EH (cell line): ENCODE measurements at regions not wholly inside any gene's neighbourhood (a gene's known extent, or its start where the extent isn't known, plus 50 kb on each side); places are given as distances from the start of the nearest gene placed in this dataset.
"Not testable (repeated sequence)": the region's sequence is repeated elsewhere in the genome, so short reads cannot be mapped to it uniquely, and the experiment has no call there.

ENCODE experiments used
- DNase-seq: peaks from one replicate; pipeline ENCODE4 v3.0.0-alpha.2; 2015; ENCODE audit warnings: low read depth

DNA sequence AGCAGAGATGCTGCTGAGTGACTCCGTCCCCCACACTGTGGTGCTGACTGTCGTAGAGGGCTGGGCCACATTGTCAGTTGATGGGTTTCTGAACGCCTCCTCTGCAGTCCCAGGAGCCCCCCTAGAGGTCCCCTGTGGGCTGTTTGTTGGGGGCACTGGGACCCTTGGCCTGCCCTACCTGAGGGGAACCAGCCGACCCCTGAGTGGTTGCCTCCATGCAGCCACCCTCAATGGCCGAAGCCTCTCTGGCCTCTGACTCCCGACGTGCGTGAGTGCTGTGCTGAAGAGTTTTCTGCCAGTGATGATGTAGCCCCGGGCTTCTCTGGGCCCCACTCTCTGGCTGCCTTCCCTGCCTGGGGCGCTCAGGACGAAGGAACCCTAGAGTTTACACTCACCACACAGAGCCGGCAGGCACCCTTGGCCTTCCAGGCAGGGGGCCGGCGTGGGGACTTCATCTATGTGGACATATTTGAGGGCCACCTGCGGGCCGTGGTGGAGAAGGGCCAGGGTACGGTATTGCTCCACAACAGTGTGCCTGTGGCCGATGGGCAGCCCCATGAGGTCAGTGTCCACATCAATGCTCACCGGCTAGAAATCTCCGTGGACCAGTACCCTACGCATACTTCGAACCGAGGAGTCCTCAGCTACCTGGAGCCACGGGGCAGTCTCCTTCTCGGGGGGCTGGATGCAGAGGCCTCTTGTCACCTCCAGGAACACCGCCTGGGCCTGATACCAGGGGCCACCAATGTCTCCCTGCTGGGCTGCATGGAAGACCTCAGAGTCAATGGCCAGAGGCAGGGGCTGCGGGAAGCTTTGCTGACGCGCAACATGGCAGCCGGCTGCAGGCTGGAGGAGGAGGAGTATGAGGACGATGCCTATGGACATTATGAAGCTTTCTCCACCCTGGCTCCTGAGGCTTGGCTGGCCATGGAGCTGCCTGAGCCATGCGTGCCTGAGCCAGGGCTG, 181.1 kb downstream of the TBC1D2B start:
- DNase-seq: not testable (repeated sequence)

DNA sequence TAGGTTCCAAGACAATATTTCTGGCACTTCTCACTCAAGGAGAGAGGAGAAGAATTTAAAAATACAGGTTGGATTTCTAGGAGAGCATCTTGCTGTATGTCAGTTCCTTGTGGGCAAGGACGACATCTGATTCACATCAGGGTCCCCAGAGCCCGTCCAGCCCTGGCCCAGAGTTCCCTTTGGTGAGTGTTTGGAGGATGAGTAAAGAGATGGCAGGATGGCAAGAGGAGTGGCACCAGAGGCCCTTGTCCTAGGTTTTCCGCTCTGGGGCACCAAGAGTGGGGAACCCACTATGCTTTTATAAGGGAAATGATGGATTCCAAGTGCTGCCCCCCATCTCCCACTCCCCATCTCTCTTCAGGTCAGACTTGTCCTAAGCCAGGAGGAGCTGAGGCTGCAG, 181.8 kb downstream of the TBC1D2B start:
- DNase-seq: no peak

DNA sequence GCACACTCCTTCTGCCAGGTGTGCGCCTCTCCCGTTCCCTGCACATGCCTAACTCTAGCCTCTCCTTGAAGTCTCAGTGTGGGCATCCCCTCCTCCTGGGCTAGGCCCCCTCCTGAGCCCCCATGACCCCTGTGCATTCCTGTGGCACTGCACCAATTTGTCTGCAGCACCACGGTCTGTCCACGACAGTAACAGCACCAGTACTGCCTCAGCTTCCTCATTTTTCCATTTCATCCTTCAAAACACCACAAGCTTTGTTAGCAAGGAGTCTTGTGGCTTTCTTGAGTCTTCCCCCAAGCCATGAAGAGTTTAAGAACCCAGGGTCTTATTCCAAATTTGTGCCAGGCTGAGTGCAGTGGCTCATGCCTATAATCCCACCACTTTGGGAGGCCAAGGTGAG, 182.4 kb downstream of the TBC1D2B start:
- DNase-seq: not testable (repeated sequence)

DNA sequence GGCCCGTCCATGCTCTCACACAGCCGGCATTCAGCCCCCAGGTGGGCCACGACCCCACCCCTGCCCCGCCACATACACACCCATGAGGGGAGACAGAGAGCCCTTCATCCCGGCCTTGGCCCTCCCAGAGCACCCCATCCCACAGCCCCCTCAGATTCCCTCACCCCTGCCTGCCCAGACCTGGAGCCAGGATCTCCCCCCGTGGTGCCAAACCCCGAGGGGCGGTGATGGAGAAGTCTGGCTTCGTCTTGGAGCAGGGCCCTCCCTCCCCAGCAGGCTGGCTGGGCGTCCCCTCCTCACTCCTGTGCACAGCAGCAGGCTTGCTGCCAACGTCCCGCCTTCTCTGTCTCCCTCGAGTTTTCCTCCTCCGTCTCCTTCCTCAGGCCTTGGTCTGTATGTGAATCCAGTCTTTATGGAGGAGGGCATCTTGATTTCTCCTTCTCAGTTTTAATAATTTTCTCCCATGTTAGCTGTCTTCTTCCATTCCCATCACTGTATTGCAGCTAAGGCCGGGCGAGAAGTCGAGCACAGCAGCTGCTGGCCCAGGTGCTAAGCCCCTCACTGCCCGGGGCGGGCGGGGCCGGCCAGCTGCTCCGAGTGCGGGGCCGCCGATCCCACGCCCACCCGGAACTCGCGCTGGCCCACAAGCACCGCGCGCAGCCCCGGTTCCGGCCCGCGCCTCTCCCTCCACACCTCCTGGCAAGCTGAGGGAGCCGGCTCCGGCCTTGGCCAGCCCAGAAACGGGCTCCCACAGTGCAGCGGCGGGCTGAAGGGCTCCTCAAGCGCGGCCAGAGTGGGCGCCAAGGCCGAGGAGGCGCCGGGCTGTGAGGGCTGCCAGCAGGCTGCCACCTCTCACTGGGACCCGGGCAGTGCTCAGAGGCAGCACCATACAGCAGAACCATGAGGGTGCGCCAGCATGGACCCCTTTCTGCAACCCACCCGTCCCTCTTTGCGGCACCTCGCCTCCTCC, 183.6 kb downstream of the TBC1D2B start:
- not testable (repeated sequence) for DNase-seq

DNA sequence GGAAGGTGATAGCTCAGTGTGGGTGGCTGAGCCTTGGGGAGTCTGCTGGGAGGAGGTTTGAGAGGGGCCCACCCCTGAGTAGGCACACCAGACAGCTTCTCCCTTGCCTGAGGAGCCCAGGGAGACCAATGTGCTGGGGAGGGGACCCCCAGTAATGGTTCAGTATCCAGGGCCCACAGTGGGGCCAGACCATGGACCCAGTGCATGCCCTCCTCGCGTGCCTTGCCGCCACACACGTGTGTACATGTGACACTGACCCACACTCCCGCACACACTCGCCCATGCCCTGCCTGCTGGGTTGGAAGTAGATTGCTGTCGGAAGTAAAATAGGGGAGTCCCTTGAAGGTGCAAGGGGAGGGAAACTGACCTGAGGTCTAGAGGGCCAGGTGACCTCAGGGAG, 184.3 kb downstream of the TBC1D2B start:
- not testable (repeated sequence) for DNase-seq

DNA sequence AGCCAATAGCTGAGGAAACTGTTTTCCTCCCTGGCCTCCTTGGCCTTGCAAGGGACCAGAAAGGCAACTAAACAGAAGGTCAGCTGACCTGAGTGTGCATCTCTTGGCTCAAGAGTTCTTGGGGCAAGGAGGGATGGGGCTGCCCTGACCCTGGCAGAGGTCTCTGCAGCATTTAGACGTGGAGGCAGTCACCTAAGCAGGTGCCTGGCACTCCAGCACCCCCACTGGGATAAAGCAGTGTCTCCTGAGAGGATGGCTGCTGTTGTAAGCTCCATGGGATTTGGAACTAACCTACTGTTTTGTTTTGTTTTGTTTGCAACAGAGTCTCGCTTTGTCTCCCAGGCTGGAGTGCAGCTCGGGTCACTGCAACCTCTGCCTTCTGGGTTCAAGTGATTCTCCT, 185.2 kb downstream of the TBC1D2B start:
- DNase-seq: no peak

DNA sequence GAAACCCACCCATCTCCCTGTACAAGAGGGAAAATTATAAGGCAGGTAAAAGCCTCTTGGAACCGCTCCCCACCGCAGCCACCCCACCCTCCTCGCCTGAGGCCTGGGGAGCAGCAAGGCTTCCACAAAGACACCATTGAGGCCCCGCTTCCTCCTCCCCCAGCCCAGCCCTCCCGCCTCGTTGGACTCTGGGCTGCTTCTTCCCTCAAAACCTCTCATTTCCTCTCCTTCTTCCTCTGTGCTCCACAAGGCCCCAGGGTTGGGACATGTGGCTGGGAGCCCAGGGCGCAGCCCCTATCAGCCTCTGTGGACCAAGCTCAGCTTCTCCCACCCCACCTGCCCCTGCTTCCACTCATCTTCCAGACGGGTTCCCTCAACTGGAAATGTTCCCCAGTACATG, 185.6 kb downstream of the TBC1D2B start:
- DNase-seq: not testable (repeated sequence)

DNA sequence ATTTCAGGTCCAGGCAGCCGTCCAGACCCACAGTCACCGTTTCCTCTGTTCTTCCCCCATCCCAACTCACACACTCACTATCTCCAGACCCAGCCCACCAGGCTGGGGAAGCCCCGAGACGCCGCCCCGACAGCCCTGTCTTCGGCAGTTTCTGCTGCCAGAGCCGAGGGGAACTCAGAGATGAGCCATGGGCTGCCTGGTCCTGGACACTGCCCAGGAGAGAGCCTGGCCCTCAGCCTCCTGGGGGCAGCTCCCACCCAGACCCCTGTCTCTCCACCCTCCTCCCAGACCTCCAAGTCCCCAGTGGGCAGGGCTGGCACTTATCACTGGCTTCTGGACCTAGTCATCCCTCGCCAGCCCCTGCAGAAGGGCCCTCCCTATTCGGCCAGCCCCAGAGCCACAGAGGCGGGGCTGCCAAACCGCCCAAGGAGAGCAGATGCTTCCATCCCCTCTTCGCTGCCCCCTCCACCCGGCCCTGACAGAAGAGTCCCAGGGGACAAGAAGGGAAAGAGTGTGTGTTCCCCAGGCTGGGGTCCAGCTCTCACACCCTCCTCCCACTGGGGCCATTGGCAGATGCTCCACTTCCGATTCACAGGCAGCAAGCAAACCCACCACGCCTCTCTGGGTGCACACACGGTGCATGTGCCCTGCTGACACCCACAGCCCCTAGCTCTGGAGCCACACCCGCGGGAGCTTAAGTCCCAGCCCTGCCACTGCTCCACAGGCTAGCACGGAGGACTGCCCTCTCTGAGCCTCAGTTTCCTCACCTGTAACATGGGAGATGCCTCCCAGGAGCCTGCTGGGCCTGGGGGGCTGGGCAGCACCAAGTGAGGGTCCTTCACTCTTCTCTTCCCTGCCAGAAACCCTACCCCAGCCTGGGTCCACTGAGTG, 186.4 kb downstream of the TBC1D2B start:
- peak; percentile 64 for DNase-seq

DNA sequence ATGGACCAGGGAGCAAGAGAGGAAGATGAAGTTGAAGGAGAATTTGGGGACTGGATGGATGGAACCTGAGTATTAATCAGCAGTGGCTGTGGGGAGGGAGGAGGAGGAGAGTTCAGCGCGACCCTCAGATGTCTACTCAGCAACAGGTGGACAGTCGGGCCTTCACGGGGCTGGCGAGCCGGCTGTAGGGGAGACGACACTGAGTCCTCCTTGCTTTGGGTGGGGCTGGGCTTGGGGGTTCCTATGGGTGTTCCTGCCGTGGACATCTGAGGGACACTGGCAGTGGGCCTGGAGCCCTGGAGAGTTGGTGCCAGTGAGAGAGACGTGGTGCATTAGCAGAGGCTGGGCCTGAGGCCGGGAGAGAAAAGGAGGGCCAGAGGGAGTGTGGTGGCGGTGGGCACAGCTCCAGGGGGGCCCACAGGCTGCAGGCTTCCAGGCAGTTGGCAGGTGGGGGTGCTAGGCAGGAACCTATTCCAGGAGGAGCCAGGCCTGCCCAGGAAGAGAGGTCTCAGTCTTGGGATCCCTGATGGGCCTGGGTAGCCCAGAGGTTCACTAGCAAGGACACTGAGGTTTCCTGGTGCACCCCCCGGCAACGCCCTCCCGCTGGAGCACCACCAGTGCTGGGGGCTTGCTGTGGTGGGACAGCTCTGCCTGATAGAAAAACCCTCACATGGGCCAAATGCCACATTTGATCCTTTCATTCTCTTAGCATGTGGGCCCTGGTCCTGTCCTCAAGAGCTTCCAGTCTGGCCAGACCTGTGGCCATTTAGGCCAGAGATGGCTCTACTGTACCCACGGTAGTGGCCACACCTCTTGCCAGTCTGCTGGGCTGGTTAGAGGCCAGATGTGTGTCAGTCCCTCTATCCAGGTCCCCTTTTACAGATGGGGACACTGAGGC, 187.4 kb downstream of the TBC1D2B start:
- DNase-seq: not testable (repeated sequence)

DNA sequence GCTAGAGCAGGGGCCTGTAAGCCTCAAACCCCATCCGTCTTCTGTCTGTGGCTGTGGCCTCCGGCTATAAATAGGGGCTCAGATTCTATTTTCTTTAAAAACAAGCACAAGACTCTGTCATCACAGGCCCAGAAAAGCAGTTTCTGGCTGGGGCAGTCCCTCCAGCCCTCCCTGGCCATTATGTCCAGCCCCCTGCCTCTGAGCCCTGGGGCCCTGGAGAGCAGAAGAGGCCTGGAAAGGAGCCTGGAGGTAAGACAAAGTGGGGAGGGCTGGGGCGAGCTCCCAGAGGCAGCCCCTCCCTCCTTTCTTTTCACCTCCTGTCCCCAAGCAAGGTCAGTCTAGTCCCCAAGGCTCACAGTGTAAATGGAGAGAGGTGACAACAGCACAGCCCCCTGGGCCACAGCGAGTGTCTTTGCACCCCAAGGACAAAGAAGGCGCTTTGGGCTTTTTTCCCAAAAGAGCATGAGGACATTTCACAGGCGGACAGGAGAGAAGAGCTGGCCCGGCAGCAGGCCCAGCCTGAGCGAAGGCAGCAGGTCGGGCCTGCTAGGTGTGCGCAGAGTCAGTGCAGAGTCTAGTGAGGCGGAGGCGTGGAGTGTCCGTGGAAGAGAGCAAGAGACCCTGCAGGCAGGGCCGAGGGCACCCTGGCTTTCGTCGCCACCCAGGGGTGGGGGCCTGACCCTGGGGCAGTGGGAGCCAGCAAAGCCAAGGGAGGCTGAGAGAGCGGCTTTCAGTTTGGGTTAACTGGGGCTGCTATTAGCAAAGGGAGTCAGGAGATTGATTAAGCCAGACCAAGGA, 188.3 kb downstream of the TBC1D2B start:
- peak; percentile 75 for DNase-seq

DNA sequence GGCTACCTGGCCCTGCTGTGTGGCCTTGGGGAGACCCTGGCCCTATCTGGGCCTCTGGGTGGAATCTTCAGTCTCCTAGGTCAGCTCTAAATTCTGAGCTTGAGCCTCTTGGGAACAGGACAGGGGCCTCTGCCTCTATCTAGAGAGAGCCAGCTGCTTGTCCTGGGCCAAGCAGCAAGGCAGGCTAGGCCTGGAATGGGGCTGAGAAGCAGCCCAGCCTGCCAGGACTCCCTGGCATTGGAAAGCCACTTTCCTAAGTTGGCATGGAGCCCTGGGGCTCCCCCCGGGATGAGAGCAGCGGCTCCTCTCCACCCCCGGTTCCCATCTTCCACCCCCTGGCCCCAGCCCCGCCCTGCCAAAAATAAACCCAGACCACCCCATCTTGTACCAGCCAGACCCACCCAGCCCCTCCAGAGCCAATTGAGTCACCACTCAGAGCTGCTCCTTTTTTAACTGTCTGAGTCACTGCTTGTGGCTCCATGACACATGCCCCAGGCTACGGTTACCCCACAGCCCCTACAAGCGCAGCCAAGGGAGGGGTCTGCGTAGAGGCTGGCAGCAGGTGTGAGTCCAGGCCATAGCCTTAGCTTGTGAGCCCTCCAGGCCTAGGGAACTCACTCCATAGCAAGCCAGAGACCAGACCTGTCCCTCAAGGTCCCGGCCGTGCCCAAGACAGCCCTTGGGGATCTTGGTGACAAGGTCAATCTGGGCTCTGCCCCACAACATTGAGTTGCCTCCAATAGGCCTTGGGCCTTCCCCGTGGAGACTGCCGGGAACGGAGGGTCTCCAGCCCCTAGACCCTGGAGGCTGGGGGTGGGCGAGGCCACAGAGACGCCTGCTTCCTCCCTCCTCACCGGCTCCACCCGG, 189.7 kb downstream of the TBC1D2B start:
- not testable (repeated sequence) for DNase-seq

DNA sequence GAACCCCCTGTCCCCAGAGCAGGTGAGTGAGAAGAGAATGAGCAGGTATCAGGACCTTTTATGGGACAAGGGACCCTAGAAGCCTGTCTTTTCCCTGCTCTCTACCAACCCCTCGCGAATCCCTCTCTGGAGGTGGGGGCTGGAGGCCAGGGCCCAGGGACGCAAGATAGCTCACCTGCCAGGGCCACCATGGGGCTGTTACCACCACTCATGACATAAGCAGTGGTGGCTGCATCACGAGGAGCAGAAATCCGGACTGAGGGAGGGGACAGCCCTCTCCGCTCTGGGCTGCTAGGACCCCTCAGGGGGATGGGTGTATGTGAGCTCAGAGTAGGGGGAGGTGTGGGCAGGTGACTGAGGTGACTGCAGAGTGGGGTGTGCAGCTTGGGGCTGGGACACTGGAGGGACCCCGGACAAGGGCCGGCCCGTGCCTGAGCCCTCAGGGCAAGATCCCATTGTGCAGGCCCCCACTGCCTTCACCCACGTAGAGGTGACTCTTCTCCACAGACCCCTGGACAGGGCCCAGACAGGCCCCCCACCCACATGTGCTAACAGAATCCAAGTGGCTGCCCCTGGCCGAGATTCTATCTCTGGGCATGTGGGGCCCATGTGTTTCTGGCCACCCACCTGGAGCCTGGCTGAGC, 190.6 kb downstream of the TBC1D2B start:
- no peak for DNase-seq

DNA sequence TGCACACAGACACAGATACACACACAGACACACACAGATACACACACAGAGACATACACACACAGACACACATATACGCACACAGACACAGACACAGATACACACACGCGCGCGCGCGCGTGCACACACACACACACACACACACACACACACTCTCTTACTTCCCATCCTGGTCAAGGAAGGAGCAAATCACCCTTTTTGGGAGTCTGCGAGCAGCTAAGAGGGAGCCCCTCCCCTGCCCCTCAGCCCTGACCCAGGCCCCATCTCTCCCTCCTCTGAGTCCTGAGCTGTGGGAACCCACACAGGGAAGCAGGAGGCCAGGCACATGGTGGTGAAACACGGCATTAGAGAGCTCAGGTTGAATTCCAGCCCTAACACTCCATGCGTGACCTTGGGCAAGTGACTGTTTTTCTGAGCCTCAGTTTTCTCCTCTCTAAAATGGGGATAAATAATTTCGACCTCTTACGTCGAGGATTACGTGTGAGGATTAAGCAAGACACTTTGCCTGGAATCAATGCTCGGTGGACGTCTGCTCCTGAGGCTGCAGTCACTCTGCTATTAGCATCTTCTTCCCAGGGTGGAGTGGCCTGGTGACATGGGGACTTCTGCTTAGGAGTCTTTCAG, 191.5 kb downstream of the TBC1D2B start:
- DNase-seq: not testable (repeated sequence)

DNA sequence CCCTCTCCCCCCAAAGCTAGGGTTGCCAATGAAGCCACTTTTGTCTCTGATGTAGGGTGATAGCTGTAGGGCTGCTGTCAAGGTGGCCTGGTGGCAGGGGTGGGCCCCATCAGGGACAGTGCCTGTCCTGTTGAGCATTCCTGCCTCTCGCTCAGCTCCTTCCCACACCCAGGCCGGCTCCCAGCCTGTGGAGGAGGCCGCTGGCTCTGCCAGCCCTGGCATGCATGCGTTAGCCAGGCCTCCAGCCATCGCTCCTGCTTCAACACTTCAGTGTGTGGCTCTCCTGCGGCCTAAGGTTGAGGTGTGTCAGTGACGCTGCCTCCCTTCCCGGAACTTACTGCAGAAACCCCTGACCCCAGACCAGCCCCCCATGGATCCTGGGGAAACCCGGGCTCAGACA, 194.5 kb downstream of the TBC1D2B start:
- DNase-seq: not testable (repeated sequence)

DNA sequence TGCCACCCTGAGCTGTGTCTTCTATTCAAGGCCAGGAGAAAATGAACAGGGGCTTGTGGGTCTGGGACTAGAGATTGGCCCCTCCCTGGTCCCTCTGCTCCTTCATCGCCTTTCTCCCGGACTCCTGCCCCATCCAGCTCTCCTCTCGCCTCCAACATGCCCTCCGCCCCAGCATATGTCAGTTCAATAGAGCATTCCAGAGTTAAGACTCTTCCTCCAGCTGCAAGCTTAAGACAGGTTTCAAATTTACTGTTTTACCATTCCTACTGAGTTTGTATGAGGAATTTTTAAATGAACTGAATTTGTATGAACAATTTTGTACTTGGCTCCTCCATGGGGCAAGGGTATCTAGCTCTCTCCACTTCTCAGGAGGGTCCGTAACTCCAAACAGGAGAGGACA, 195.6 kb downstream of the TBC1D2B start:
- DNase-seq: no peak

DNA sequence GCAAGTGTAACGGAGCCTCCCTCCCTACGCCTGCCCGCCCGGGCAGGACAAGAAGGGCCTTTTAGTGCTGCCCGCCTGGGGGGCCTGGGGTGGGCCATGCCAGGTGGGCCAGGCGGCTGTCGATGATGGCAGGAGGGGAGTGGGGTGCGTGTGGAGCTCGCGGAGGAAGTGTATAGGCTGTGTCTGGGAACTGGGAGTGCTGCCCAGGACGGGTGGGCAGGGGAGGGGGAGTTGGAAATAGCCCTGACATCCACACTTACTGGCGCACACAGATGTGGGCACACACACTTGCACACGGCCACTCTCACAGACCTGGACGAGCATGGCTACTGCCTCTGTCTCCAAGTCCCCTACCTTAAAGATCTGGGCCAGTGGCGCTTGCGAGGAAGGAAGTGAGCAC, 196.0 kb downstream of the TBC1D2B start:
- DNase-seq: not testable (repeated sequence)

DNA sequence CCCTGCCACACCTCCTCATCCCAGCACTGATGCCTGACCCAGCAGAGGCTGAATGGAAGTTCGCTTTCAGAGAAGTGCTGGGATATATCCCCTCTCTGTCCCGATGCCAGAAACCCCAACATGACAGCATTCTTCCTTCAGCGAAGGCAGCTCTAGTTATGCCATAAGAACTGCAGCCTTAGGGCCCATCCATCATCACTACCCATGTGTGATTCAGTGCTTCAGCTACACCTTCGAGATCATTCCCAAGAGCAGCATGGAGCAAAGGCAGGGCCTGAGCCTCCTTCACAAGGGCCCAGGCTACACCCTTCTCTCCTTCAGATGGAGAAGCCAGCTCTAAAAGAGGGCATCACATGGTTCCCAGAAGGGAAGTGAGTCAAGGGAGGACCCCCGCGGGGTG, 198.0 kb downstream of the TBC1D2B start:
- peak; percentile 21 for DNase-seq
